IMR-90 (cell line): ENCODE measurements at regions not wholly inside any gene's neighbourhood (a gene's known extent, or its start where the extent isn't known, plus 50 kb on each side); places are given as distances from the start of the nearest gene placed in this dataset.

Experiments
- ATAC-seq: fragments of 200-7000 bp; cut with Tn5 transposase; 2 replicates; pipeline ENCODE4 v1.9.1; 2020; ENCODE audit warnings: low read depth, mild to moderate bottlenecking, moderate library complexity
- BruUV-seq: library from RNA; stranded (reverse); fragments of 400-500 nt; replicated peaks from 2 replicates; lab custom pipeline; 2021; lab: Mats Ljungman, UMichigan
- CTCF ChIA-PET: fragments of 300-600 bp; formaldehyde crosslinking; extraction: SDS; loops from one replicate; lab custom pipeline; 2021; ENCODE audit warnings: antibody characterized with exemption; lab: Yijun Ruan, JAX
- POLR2A ChIA-PET: fragments of 300-600 bp; sonication (Branson Sonifier 250); formaldehyde crosslinking; loops from one replicate; lab custom pipeline; 2022; ENCODE audit warnings: antibody characterized with exemption; ENCODE audit not compliant: unreplicated experiment; lab: Charles Lee
- DNase-seq: peaks from one replicate; pipeline ENCODE4 v3.0.0; 2013
- H2AFZ ChIP-seq: replicated peaks from 2 replicates; pipeline ENCODE3; 2013; ENCODE audit warnings: low read length, mild to moderate bottlenecking; ENCODE audit not compliant: poor library complexity
- H2AK5ac ChIP-seq: 2 replicates; pipeline ENCODE4 v1.6.1; 2013; ENCODE audit warnings: low read depth, low read length, inconsistent platforms
- H2AK9ac ChIP-seq: replicated peaks from 2 replicates; pipeline ENCODE3; 2013; ENCODE audit warnings: mild to moderate bottlenecking, low read depth, low read length, moderate library complexity; ENCODE audit not compliant: poor library complexity
- H2BK120ac ChIP-seq: 2 replicates; pipeline ENCODE4 v1.6.1; 2013; ENCODE audit warnings: low read depth, low read length, inconsistent platforms
- H2BK15ac ChIP-seq: 3 replicates; pipeline ENCODE4 v1.6.1; 2013; ENCODE audit warnings: low read depth, low read length, inconsistent platforms
- H2BK20ac ChIP-seq: 2 replicates; pipeline ENCODE4 v1.6.1; 2013; ENCODE audit warnings: low read depth, mild to moderate bottlenecking, inconsistent platforms, low read length, moderate library complexity
- H2BK5ac ChIP-seq: 2 replicates; pipeline ENCODE4 v1.6.1; 2013; ENCODE audit warnings: mild to moderate bottlenecking, low read depth, low read length, inconsistent platforms; ENCODE audit not compliant: poor library complexity, severe bottlenecking
- H3K14ac ChIP-seq: replicated peaks from 2 replicates; pipeline ENCODE4 v1.6.1; 2013; ENCODE audit warnings: low read depth, low read length, inconsistent platforms
- H3K18ac ChIP-seq: 2 replicates; pipeline ENCODE4 v1.6.1; 2013; ENCODE audit warnings: low read depth, low read length, control low read depth
- H3K23ac ChIP-seq: 2 replicates; pipeline ENCODE4 v1.6.1; 2013; ENCODE audit warnings: low read depth, low read length, inconsistent platforms
- H3K27ac ChIP-seq: 2 replicates; pipeline ENCODE4 v1.5.1; 2013; ENCODE audit warnings: mild to moderate bottlenecking, control low read depth, low read length; ENCODE audit not compliant: insufficient read depth
- H3K27me3 ChIP-seq: 2 replicates; pipeline ENCODE4 v1.6.1; 2013; ENCODE audit warnings: low read length; ENCODE audit not compliant: control insufficient read depth, insufficient read depth
- H3K36me3 ChIP-seq: 2 replicates; pipeline ENCODE4 v1.6.1; 2013; ENCODE audit warnings: low read length, mixed read lengths; ENCODE audit not compliant: control insufficient read depth, insufficient read depth
- H3K4ac ChIP-seq: 2 replicates; pipeline ENCODE4 v1.6.1; 2013; ENCODE audit warnings: low read depth, low read length, inconsistent platforms
- H3K4me1 ChIP-seq: 2 replicates; pipeline ENCODE4 v1.6.1; 2013; ENCODE audit warnings: low read length, mixed read lengths; ENCODE audit not compliant: control insufficient read depth, insufficient read depth
- H3K4me2 ChIP-seq: 2 replicates; pipeline ENCODE4 v1.6.1; 2013; ENCODE audit warnings: low read depth, mild to moderate bottlenecking, control low read depth, low read length, moderate library complexity
- H3K4me3 ChIP-seq: 2 replicates; pipeline ENCODE4 v1.5.1; 2013; ENCODE audit warnings: low read depth, mild to moderate bottlenecking, control low read depth, low read length, moderate library complexity; ENCODE audit not compliant: insufficient read depth
- H3K56ac ChIP-seq: 2 replicates; pipeline ENCODE4 v1.6.1; 2013; ENCODE audit warnings: low read length, inconsistent platforms; ENCODE audit not compliant: insufficient read depth; ENCODE audit errors: extremely low read depth
- H3K79me1 ChIP-seq, 2 experiments: 2 replicates each; pipeline ENCODE4 v1.6.1; 2013; ENCODE audit warnings: low read length in 2 of 2, inconsistent platforms in 1 of 2, low read depth in 1 of 2
- H3K9ac ChIP-seq: 2 replicates; pipeline ENCODE4 v1.6.1; 2013; ENCODE audit warnings: low read depth, low read length, control low read depth
- H3K9me1 ChIP-seq: 2 replicates; pipeline ENCODE4 v1.6.1; 2013; ENCODE audit warnings: low read length, inconsistent platforms; ENCODE audit not compliant: insufficient read depth
- H3K9me3 ChIP-seq: 2 replicates; pipeline ENCODE4 v1.6.1; 2013; ENCODE audit warnings: low read length; ENCODE audit not compliant: control insufficient read depth, insufficient read depth
- H4K20me1 ChIP-seq: 2 replicates; pipeline ENCODE4 v1.6.1; 2013; ENCODE audit warnings: low read length, inconsistent platforms; ENCODE audit not compliant: insufficient read depth
- H4K5ac ChIP-seq: 2 replicates; pipeline ENCODE4 v1.6.1; 2013; ENCODE audit warnings: mild to moderate bottlenecking, low read depth, low read length, control low read depth
- H4K8ac ChIP-seq, 2 experiments: 2 replicates each; pipeline ENCODE4 v1.6.1; 2013; ENCODE audit warnings: low read depth in 2 of 2, low read length in 2 of 2, control low read depth in 1 of 2, inconsistent platforms in 1 of 2
- H4K91ac ChIP-seq: 2 replicates; pipeline ENCODE4 v1.6.1; 2013; ENCODE audit warnings: low read depth, low read length, inconsistent platforms; ENCODE audit not compliant: insufficient read depth
- CEBPB ChIP-seq: IDR thresholded peaks from 2 replicates; pipeline ENCODE4 v1.6.1; 2012; ENCODE audit warnings: low read depth, low read length, improper control_type of control experiment
- RAD21 ChIP-seq: IDR thresholded peaks from 2 replicates; pipeline ENCODE4 v1.6.1; 2012; ENCODE audit warnings: low read length, improper control_type of control experiment
- USF2 ChIP-seq: fragments of 150-350 bp; IDR thresholded peaks from 2 replicates; pipeline ENCODE4 v1.6.1; 2017; ENCODE audit warnings: mild to moderate bottlenecking, antibody characterized with exemption, low read length, low read depth
- WGBS, 2 experiments: methylation state at CpG; one replicate each; pipeline versions ENCODE4 v1.1.5 to v1.1.7; 2013; ENCODE audit warnings: missing lambda C conversion rate in 2 of 2; ENCODE audit not compliant: insufficient read length in 1 of 2; ENCODE audit errors: extremely low coverage in 2 of 2; 5-methylcytosine and 5-hydroxymethylcytosine counted together
- dilution Hi-C: fragments of 300-500 bp; cut with HindIII; formaldehyde crosslinking; loops from one replicate; pipeline ENCODE4 v1.14.3; 2018; ENCODE audit warnings: low sequenced_read_pairs; ENCODE audit not compliant: unreplicated experiment
- in situ Hi-C: fragments of 300-500 bp; cut with MboI; formaldehyde crosslinking; loops from 3 replicates; pipeline ENCODE4 v1.14.3; 2019; ENCODE audit warnings: low sequenced_read_pairs, inconsistent platforms, mixed read lengths
- intact Hi-C: fragments of 100-400 bp; cut with micrococcal nuclease; formaldehyde crosslinking; loops from 2 replicates; pipeline ENCODE4 v1.10.0; 2022

- Histone ChIP-seq H2BK5ac (no peak overlapping the region), H3K27ac (no peak overlapping the region), H3K4me1 (no peaks in the 10 kb centered on the region), H2AK9ac (no peak overlapping the region), H3K4ac (no peak overlapping the region), H4K91ac (no peak overlapping the region), H3K9ac (no peak overlapping the region), H3K4me3 (no peak overlapping the region), H3K27me3 (peaks cover 3% of the 10 kb centered on the region; the same call in 1 of the 2 replicates), H3K14ac (no peak overlapping the region), H2AFZ (no peak overlapping the region), H3K4me2 (no peak overlapping the region), H2BK15ac (no peak overlapping the region), H2AK5ac (no peak overlapping the region), H4K8ac (no peak overlapping the region), H3K9me1 (no peaks in the 10 kb centered on the region), H3K18ac (no peak overlapping the region), H3K56ac (no peak overlapping the region), H4K20me1 (no peaks in the 10 kb centered on the region), H2BK120ac (no peak overlapping the region), H3K36me3 (no peaks in the 10 kb centered on the region), H2BK20ac (no peak overlapping the region), H3K79me1 (no peaks in the 10 kb centered on the region), H4K5ac (no peak overlapping the region), H3K9me3 (peaks cover 4% of the 10 kb centered on the region; the same call in 1 of the 2 replicates), H3K23ac (no peak overlapping the region)
- TF ChIP-seq RAD21 (no peak), CEBPB (no peak), USF2 (no peak)
- DNase-seq: no peak
- BruUV-seq: no TSS peak
- dilution Hi-C loops (no loop called here), intact Hi-C loops (no loop called here), in situ Hi-C loops (no loop called here)
- CTCF ChIA-PET: no interaction called here
- ATAC-seq: no peak
- WGBS, 2 experiments: 69% methylated on average over 2 of the region's 5 CpGs; no CpG with 5 or more reads in 1 of the 2 experiments
- POLR2A ChIA-PET: no interaction called here
Observed at GRCh38 chr10:43985941-43986340, 337.3 kb upstream of the ZNF32 start.
